CD8-positive, alpha-beta memory T cell (primary cell): ENCODE measurements at regions not wholly inside any gene's neighbourhood (a gene's known extent, or its start where the extent isn't known, plus 50 kb on each side); places are given as distances from the start of the nearest gene placed in this dataset.
A peak's percentile ranks its signal among the peaks of the same experiment; 100 is the strongest.

Experiments used
- CTCF ChIA-PET: fragments of 350-600 bp; sonication (Branson Sonifier 250); formaldehyde crosslinking; loops from one replicate; lab custom pipeline; 2021; ENCODE audit warnings: antibody characterized with exemption; lab: Charles Lee
- POLR2A ChIA-PET: fragments of 350-600 bp; sonication (Branson Sonifier 250); formaldehyde crosslinking; loops from one replicate; lab custom pipeline; 2021; ENCODE audit warnings: antibody characterized with exemption; lab: Charles Lee
- DNase-seq, 5 donors: peaks; one replicate each; pipeline versions ENCODE4 v3.0.0 to v3.0.0-alpha.2; 2020 to 2022; ENCODE audit warnings: mixed read lengths in 1 of 5
- H3K27ac ChIP-seq: one replicate; pipeline ENCODE4 v1.7.0; 2013; ENCODE audit warnings: low read depth, mild to moderate bottlenecking, low read length, moderate library complexity
- H3K27me3 ChIP-seq: 2 replicates; pipeline ENCODE4 v1.7.0; 2013; ENCODE audit warnings: low read length, mild to moderate bottlenecking; ENCODE audit not compliant: insufficient read depth, poor library complexity, severe bottlenecking
- H3K36me3 ChIP-seq: 2 replicates; pipeline ENCODE4 v1.7.0; 2013; ENCODE audit warnings: mild to moderate bottlenecking, low read length, moderate library complexity; ENCODE audit not compliant: insufficient read depth
- H3K4me1 ChIP-seq: 2 replicates; pipeline ENCODE4 v1.7.0; 2013; ENCODE audit warnings: mild to moderate bottlenecking, low read length, moderate library complexity; ENCODE audit not compliant: insufficient read depth
- H3K4me3 ChIP-seq: 2 replicates; pipeline ENCODE4 v1.7.0; 2013; ENCODE audit warnings: mild to moderate bottlenecking, low read length
- H3K9me3 ChIP-seq: 2 replicates; pipeline ENCODE4 v1.7.0; 2013; ENCODE audit warnings: mild to moderate bottlenecking, low read length
- H3K27ac Mint-ChIP-seq, 8 donors: one replicate each; pipeline ENCODE4 v1.8.0; 2020 to 2021; ENCODE audit warnings: mixed read lengths in 8 of 8, mild to moderate bottlenecking in 6 of 8, inconsistent platforms in 3 of 8, moderate library complexity in 3 of 8
- H3K27me3 Mint-ChIP-seq, 2 donors: one replicate each; pipeline ENCODE4 v1.8.0; 2020 to 2021; ENCODE audit warnings: mixed read lengths in 2 of 2, mild to moderate bottlenecking in 1 of 2, moderate library complexity in 1 of 2
- H3K36me3 Mint-ChIP-seq, 3 donors: one replicate each; pipeline ENCODE4 v1.8.0; 2020 to 2021; ENCODE audit warnings: mixed read lengths in 3 of 3, inconsistent platforms in 1 of 3, mild to moderate bottlenecking in 1 of 3
- H3K4me1 Mint-ChIP-seq, 3 donors: one replicate each; pipeline ENCODE4 v1.8.0; 2020 to 2021; ENCODE audit warnings: mixed read lengths in 3 of 3, inconsistent platforms in 1 of 3, mild to moderate bottlenecking in 1 of 3
- H3K4me3 Mint-ChIP-seq, 7 donors: one replicate each; pipeline ENCODE4 v1.8.0; 2020 to 2021; ENCODE audit warnings: mixed read lengths in 7 of 7, mild to moderate bottlenecking in 6 of 7, moderate library complexity in 4 of 7, inconsistent platforms in 2 of 7
- H3K9me3 Mint-ChIP-seq, 5 donors: one replicate each; pipeline ENCODE4 v1.8.0; 2020 to 2022; ENCODE audit warnings: mixed read lengths in 5 of 5, mild to moderate bottlenecking in 3 of 5, moderate library complexity in 2 of 5, inconsistent platforms in 1 of 5

- H3K4me1 ChIP-seq = no peaks in the 10 kb centered on the region
- H3K27me3 ChIP-seq = no peaks in the 10 kb centered on the region
- Mint-ChIP-seq H3K27me3 (peaks cover 3 to 11% of the 10 kb centered on the region in 2 donors), H3K27ac (no peak overlapping the region), H3K36me3 (peaks cover 0 to 5% (median 0%) of the 10 kb centered on the region in 3 donors), H3K9me3 (no peaks in the 10 kb centered on the region), H3K4me1 (no peaks in the 10 kb centered on the region), H3K4me3 (no peak overlapping the region)
- H3K9me3 ChIP-seq = no peaks in the 10 kb centered on the region
- POLR2A ChIA-PET = no interaction called here
- H3K4me3 ChIP-seq = no peak overlapping the region
- no peaks in the 10 kb centered on the region for H3K36me3 ChIP-seq
- DNase-seq = no peak
- peak overlapping the region; percentile 72 for H3K27ac ChIP-seq
- CTCF ChIA-PET = no interaction called here
Observed at GRCh38 chr6:146914489-146915483, 289.4 kb upstream of the STXBP5 start.

- Histone ChIP-seq H3K4me1 (no peaks in the 10 kb centered on the region), H3K27ac (no peak overlapping the region), H3K4me3 (no peak overlapping the region), H3K9me3 (no peaks in the 10 kb centered on the region), H3K27me3 (no peaks in the 10 kb centered on the region), H3K36me3 (no peaks in the 10 kb centered on the region)
- no peaks in the 10 kb centered on the region for H3K9me3 Mint-ChIP-seq
- no peak for DNase-seq
- ChIA-PET CTCF (no interaction called here), POLR2A (no interaction called here)
- no peak overlapping the region for H3K4me3 Mint-ChIP-seq
- peaks cover 3 to 14% of the 10 kb centered on the region in 2 donors for H3K27me3 Mint-ChIP-seq
- H3K27ac Mint-ChIP-seq = no peak overlapping the region
- H3K4me1 Mint-ChIP-seq = no peaks in the 10 kb centered on the region
- peaks cover 0 to 5% (median 0%) of the 10 kb centered on the region in 3 donors for H3K36me3 Mint-ChIP-seq
Observed at GRCh38 chr6:146915671-146916127, 288.5 kb upstream of the STXBP5 start.

DNA sequence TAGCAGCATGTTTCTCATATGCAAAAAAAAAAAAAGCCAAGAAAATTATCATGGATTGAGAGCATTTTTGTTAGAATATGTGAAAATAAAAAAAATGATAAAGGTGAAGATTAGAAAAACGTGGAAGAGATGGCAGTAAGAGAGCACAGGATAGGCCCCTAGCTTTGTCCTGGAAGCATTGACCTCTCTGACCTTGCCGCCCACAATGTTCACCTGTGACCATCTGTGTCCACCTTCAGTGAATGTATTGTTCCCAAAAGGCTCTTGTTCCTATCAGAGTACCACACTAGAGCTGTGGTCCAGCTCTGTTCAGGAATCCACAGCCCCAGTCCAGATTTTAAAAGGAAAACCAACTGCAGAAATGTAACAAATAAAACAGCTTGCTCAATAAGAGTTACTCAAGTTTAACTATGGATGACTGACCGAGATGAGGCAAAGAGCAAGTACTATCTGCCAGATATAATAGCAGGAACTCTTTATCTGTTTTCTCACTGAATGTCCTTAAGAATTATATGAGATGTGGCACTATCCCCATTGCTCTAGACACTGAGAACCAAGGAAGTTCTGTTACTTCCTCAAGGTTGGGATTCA, 287.7 kb upstream of the STXBP5 start:
- Mint-ChIP-seq H3K27ac (no peak overlapping the region), H3K36me3 (peaks cover 0 to 5% (median 0%) of the 10 kb centered on the region in 3 donors)
- CTCF ChIA-PET = no interaction called here

DNA sequence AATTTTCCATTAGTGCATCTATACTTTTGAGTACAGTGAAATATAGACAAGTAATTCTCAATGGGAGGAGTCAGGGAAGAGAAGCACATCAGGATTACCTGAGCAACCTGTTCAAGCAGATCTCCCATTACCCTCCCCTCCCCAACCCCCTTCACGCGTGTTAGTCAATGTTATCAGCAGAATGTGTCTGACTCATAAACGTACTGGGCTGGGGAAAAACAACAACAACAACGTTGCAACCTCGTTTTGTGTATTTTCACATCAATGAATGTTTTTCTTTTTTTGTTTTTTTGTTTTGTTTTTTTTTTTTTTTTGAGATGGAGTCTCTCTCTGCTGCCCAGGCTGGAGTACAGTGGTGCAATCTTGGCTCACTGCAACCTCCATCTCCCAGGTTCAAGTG, 287.0 kb upstream of the STXBP5 start:
- DNase-seq = no peak
- Mint-ChIP-seq H3K4me3 (no peak overlapping the region), H3K9me3 (no peaks in the 10 kb centered on the region)

More for the DNA sequence above, 287.7 kb upstream of the STXBP5 start:
- H3K36me3 ChIP-seq = no peaks in the 10 kb centered on the region
- Mint-ChIP-seq H3K9me3 (no peaks in the 10 kb centered on the region), H3K4me1 (no peaks in the 10 kb centered on the region), H3K27me3 (peaks cover 3 to 17% of the 10 kb centered on the region in 2 donors), H3K4me3 (no peak overlapping the region)
- DNase-seq = no peak
- no peaks in the 10 kb centered on the region for H3K9me3 ChIP-seq
- H3K27me3 ChIP-seq = no peaks in the 10 kb centered on the region
- no peaks in the 10 kb centered on the region for H3K4me1 ChIP-seq
- POLR2A ChIA-PET = no interaction called here
- H3K27ac ChIP-seq = no peak overlapping the region
- no peak overlapping the region for H3K4me3 ChIP-seq

GRCh38 chr6:146917979-146918378, 286.2 kb upstream of the STXBP5 start:
- Mint-ChIP-seq H3K4me3 (no peak overlapping the region), H3K27me3 (peaks cover 0 to 22% of the 10 kb centered on the region in 2 donors), H3K27ac (no peak overlapping the region), H3K9me3 (no peaks in the 10 kb centered on the region), H3K36me3 (peaks cover 0 to 5% (median 0%) of the 10 kb centered on the region in 3 donors), H3K4me1 (no peaks in the 10 kb centered on the region)
- Histone ChIP-seq H3K4me1 (no peaks in the 10 kb centered on the region), H3K4me3 (no peak overlapping the region), H3K36me3 (no peaks in the 10 kb centered on the region), H3K27me3 (no peaks in the 10 kb centered on the region), H3K27ac (no peak overlapping the region), H3K9me3 (no peaks in the 10 kb centered on the region)
- DNase-seq = no peak
- ChIA-PET CTCF (no interaction called here), POLR2A (no interaction called here)

More for the DNA sequence above, 287.0 kb upstream of the STXBP5 start:
- H3K4me3 ChIP-seq = no peak overlapping the region
- no peaks in the 10 kb centered on the region for H3K4me1 ChIP-seq
- H3K27ac Mint-ChIP-seq = no peak overlapping the region
- H3K36me3 Mint-ChIP-seq = peaks cover 0 to 5% (median 0%) of the 10 kb centered on the region in 3 donors
- H3K27me3 ChIP-seq = no peaks in the 10 kb centered on the region
- no peak overlapping the region for H3K27ac ChIP-seq
- no peaks in the 10 kb centered on the region for H3K4me1 Mint-ChIP-seq
- ChIA-PET CTCF (no interaction called here), POLR2A (no interaction called here)
- no peaks in the 10 kb centered on the region for H3K9me3 ChIP-seq
- peaks cover 0 to 19% of the 10 kb centered on the region in 2 donors for H3K27me3 Mint-ChIP-seq
- H3K36me3 ChIP-seq = no peaks in the 10 kb centered on the region

DNA sequence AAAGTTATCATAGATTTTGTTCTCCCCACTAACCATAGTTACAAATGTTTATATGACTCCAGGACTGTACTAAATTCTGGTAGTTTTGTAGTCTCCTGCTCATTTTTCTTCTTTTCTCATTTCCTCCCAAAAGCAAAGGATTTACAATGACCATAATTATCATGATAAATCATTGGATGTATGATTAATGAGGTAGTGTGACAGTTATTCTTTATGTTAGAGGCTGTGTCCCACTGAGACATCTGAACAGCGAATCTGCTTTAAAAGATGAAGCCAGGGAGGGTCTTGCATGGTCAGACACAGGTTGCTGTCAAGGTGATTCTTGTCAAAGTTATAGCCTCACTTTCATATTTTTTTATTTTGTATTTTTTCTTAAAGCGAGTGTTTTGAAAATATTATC, 285.2 kb upstream of the STXBP5 start:
- DNase-seq = no peak
- Histone ChIP-seq H3K4me1 (no peaks in the 10 kb centered on the region), H3K36me3 (no peaks in the 10 kb centered on the region), H3K27ac (no peak overlapping the region), H3K9me3 (no peaks in the 10 kb centered on the region), H3K27me3 (no peaks in the 10 kb centered on the region), H3K4me3 (no peak overlapping the region)
- Mint-ChIP-seq H3K4me3 (no peak overlapping the region), H3K9me3 (no peaks in the 10 kb centered on the region), H3K27me3 (peaks cover 2 to 19% of the 10 kb centered on the region in 2 donors), H3K4me1 (no peaks in the 10 kb centered on the region), H3K27ac (no peak overlapping the region), H3K36me3 (peaks cover 0 to 5% (median 0%) of the 10 kb centered on the region in 3 donors)
- CTCF ChIA-PET = no interaction called here
- POLR2A ChIA-PET = no interaction called here

DNA sequence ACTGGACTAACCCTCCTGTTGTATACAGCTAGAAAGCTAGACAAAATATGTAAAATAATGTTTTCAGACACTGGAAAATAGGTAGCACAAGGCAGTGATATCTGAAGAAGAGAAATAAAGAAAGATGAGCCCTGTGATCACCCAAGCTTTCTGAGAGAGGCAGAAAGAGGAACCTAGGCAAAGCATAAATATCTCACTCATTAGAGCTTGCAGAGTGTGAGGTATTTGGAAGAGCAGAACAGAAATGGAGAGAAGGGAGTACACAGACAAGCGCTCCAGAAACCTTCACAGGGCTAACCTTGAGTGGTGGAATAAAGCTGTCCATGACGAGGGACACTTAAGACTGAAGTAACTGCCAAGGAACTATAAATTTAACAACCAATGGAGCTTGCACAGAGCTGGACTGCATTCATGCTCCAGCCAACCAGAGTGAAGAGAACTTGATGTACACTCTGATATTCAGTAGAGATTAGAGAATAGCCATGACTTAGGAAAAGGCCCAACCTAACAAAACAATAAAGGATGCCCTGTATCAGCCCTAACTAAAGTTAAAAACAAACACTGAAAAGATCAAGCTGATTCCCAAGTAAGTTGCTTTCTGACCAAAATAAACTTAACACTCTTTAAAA, 280.9 kb upstream of the STXBP5 start:
- POLR2A ChIA-PET = no interaction called here
- peaks cover 3 to 11% of the 10 kb centered on the region in 2 donors for H3K27me3 Mint-ChIP-seq
- no peak for DNase-seq
- H3K9me3 Mint-ChIP-seq = no peaks in the 10 kb centered on the region
- Histone ChIP-seq H3K27ac (no peak overlapping the region), H3K36me3 (no peaks in the 10 kb centered on the region), H3K9me3 (no peaks in the 10 kb centered on the region), H3K27me3 (no peaks in the 10 kb centered on the region), H3K4me1 (no peaks in the 10 kb centered on the region), H3K4me3 (no peak overlapping the region)
- no peak overlapping the region for H3K4me3 Mint-ChIP-seq
- CTCF ChIA-PET = no interaction called here
- H3K27ac Mint-ChIP-seq = no peak overlapping the region
- no peaks in the 10 kb centered on the region for H3K36me3 Mint-ChIP-seq
- no peaks in the 10 kb centered on the region for H3K4me1 Mint-ChIP-seq

DNA sequence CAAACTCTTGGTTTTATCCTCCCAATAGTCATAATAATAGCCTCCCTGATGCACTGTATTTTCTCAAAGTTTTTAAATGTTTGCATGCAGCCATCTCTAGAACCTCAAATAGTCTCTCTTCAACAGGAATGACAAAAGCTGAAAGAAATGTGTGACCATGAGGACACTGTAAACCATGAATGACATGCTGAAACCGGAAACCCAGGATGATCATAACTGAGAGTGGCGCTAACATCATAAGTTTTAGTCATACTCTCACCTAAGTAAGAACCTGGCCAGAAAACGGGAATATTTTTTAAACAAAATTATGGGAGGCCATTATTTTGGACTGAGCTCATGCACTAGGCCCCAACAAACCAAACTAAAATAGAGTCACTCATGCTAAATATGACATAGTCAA, 278.4 kb upstream of the STXBP5 start:
- Histone ChIP-seq H3K9me3 (no peaks in the 10 kb centered on the region), H3K36me3 (no peaks in the 10 kb centered on the region), H3K4me1 (no peaks in the 10 kb centered on the region), H3K4me3 (no peak overlapping the region), H3K27me3 (no peaks in the 10 kb centered on the region), H3K27ac (no peak overlapping the region)
- Mint-ChIP-seq H3K27me3 (peaks cover 3 to 6% of the 10 kb centered on the region in 2 donors), H3K27ac (no peak overlapping the region), H3K36me3 (no peaks in the 10 kb centered on the region), H3K4me3 (no peak overlapping the region), H3K4me1 (no peaks in the 10 kb centered on the region), H3K9me3 (no peaks in the 10 kb centered on the region)
- POLR2A ChIA-PET = no interaction called here
- DNase-seq = no peak
- CTCF ChIA-PET = no interaction called here
